Fibroblast of lung (primary cell): ENCODE measurements at regions not wholly inside any gene's neighbourhood (a gene's known extent, or its start where the extent isn't known, plus 50 kb on each side); places are given as distances from the start of the nearest gene placed in this dataset.
"Not testable (repeated sequence)": the region's sequence is repeated elsewhere in the genome, so short reads cannot be mapped to it uniquely, and the experiment has no call there.

Experiments used
- DNase-seq, 2 donors: peaks; one replicate each; pipeline versions ENCODE4 v3.0.0 to v3.0.0-alpha.2; 2010; ENCODE audit warnings: low read depth in 2 of 2
- H2AFZ ChIP-seq: 2 replicates; pipeline ENCODE4 v1.5.1; 2012; ENCODE audit warnings: low read length, control low read depth, inconsistent platforms
- H3K27ac ChIP-seq: 2 replicates; pipeline ENCODE4 v1.5.1; 2011; ENCODE audit warnings: low read length, control low read depth; ENCODE audit not compliant: insufficient read depth
- H3K27me3 ChIP-seq: 2 replicates; pipeline ENCODE4 v1.5.1; 2011; ENCODE audit warnings: mild to moderate bottlenecking, low read length; ENCODE audit not compliant: control insufficient read depth, insufficient read depth
- H3K36me3 ChIP-seq: 2 replicates; pipeline ENCODE4 v1.5.1; 2011; ENCODE audit warnings: low read length; ENCODE audit not compliant: control insufficient read depth, insufficient read depth
- H3K4me1 ChIP-seq: 2 replicates; pipeline ENCODE4 v1.5.1; 2011; ENCODE audit warnings: low read length; ENCODE audit not compliant: control insufficient read depth, insufficient read depth; ENCODE audit errors: extremely low read depth
- H3K4me2 ChIP-seq: 2 replicates; pipeline ENCODE4 v1.5.1; 2011; ENCODE audit warnings: low read length, control low read depth; ENCODE audit not compliant: insufficient read depth; ENCODE audit errors: extremely low read depth
- H3K4me3 ChIP-seq, 4 experiments: fragments of 200-600 bp in 1 of 4; sonication (generic) in 1 of 4; replicated peaks in 1 of 4; 2 replicates each; pipeline ENCODE4 v1.5.1; 2011 to 2016; ENCODE audit warnings: low read length in 4 of 4, low read depth in 3 of 4, mild to moderate bottlenecking in 3 of 4, control low read depth in 2 of 4, inconsistent platforms in 1 of 4, mixed read lengths in 1 of 4; ENCODE audit not compliant: insufficient read depth in 1 of 4; ENCODE audit errors: control extremely low read depth in 1 of 4
- H3K79me2 ChIP-seq: 2 replicates; pipeline ENCODE4 v1.5.1; 2012; ENCODE audit warnings: mild to moderate bottlenecking, low read length, inconsistent platforms; ENCODE audit not compliant: control insufficient read depth, insufficient read depth
- H3K9ac ChIP-seq: 2 replicates; pipeline ENCODE4 v1.5.1; 2011; ENCODE audit warnings: mild to moderate bottlenecking, low read length, control low read depth; ENCODE audit not compliant: insufficient read depth
- H3K9me3 ChIP-seq: 2 replicates; pipeline ENCODE4 v1.5.1; 2012; ENCODE audit warnings: low read depth, low read length; ENCODE audit not compliant: control insufficient read depth, insufficient read depth
- H4K20me1 ChIP-seq: 2 replicates; pipeline ENCODE4 v1.5.1; 2011; ENCODE audit warnings: low read length; ENCODE audit not compliant: control insufficient read depth, insufficient read depth; ENCODE audit errors: extremely low read depth
- CTCF ChIP-seq, 2 donors: IDR thresholded peaks in 1 of 2; conservative IDR thresholded peaks in 1 of 2; 1 replicate in 1 of 2; 2 replicates in 1 of 2; pipeline ENCODE4 v1.5.1; 2011 to 2012; ENCODE audit warnings: low read length in 2 of 2, control low read depth in 1 of 2, inconsistent platforms in 1 of 2, low read depth in 1 of 2, mild to moderate bottlenecking in 1 of 2
- EZH2 ChIP-seq: IDR thresholded peaks from 2 replicates; pipeline ENCODE4 v1.5.1; 2012; ENCODE audit warnings: low read length, control low read depth, mild to moderate bottlenecking; ENCODE audit errors: missing control alignments

DNA sequence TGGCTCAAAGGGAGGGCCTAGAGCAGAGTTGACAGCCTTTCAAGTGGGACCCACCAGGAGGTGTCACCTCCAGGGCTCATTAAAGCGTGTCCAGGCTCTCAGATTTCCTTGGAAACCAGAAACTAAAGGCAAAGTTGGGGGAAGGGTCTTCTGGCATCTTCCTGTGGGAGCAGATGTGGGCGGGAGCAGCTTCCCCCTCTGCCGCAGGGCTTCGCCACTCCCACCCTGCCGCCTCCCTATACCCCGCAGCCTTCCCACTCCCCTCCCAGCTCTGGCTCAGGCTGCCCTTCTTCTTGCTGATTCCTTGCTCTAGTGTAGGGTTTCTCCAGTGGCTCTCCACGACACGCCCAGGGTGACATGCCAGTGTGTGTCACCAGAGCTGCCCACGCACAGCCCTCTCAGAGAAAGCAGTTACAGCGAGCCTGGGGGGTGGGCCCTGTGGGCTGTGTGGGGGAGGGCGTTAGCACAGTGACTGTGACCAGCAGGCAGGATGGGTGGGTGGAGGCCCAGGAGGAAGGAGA lies 91.6 kb upstream of the LRPAP1 start:
- peak in 1 of 2 donors; percentile 11 for DNase-seq
- not testable (repeated sequence) for H3K27ac ChIP-seq, H3K27me3 ChIP-seq

GRCh38 chr4:3623106-3623505 lies 90.9 kb upstream of the LRPAP1 start:
- Histone ChIP-seq H3K4me3 (no peak overlapping the region), H3K79me2 (no peaks in the 10 kb centered on the region), H3K9ac (no peak overlapping the region), H3K9me3 (no peaks in the 10 kb centered on the region), H4K20me1 (no peaks in the 10 kb centered on the region), H2AFZ (no peak overlapping the region), H3K27me3 (no peaks in the 10 kb centered on the region), H3K4me2 (no peak overlapping the region), H3K4me1 (no peaks in the 10 kb centered on the region), H3K27ac (no peak overlapping the region), H3K36me3 (no peaks in the 10 kb centered on the region)
- TF ChIP-seq EZH2, result no peak
- no peak for TF ChIP-seq CTCF (conservative IDR thresholded peaks at IDR 0.05 in 1 of 2, IDR thresholded peaks at IDR 0.05 in 1 of 2; ENCODE audit: low read depth in 1 of 2, low read length in 2 of 2)
- DNase-seq, result no peak

More for the DNA sequence above, 91.6 kb upstream of the LRPAP1 start:
- not testable (repeated sequence) for H3K79me2 ChIP-seq, H3K9ac ChIP-seq, H3K36me3 ChIP-seq, H3K4me2 ChIP-seq, H4K20me1 ChIP-seq, H3K4me1 ChIP-seq, H3K4me3 ChIP-seq, H2AFZ ChIP-seq, H3K9me3 ChIP-seq

DNA sequence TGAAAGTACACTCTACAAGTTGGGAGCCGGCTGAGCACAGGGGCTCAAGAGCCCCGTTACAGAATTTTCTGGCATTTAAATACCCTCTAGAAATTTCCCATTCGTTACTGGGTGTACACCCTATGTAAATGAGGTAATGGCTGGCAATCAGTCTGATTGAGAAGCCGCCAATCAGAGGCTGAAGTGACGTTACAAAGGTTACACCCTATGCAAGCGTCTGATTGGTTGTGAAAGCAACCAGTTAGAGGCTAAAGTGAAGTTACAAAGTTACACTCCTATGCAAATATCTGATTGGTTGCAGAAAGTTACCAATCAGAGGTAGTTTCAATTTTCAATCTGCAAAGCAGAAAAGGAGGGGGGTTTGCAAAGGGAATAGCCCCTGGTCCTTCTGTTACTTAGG lies 88.1 kb upstream of the LRPAP1 start:
- not testable (repeated sequence) for H3K4me3 ChIP-seq, H3K9me3 ChIP-seq, H3K4me1 ChIP-seq, DNase-seq, H3K27ac ChIP-seq, H3K27me3 ChIP-seq, H3K9ac ChIP-seq, H3K79me2 ChIP-seq, H4K20me1 ChIP-seq, H3K36me3 ChIP-seq, H2AFZ ChIP-seq, H3K4me2 ChIP-seq

GRCh38 chr4:3619698-3620097 lies 87.5 kb upstream of the LRPAP1 start:
- H3K27me3 ChIP-seq, H3K4me1 ChIP-seq, H2AFZ ChIP-seq, H4K20me1 ChIP-seq, H3K9ac ChIP-seq, DNase-seq, H3K4me3 ChIP-seq, H3K27ac ChIP-seq, H3K36me3 ChIP-seq, H3K79me2 ChIP-seq, H3K9me3 ChIP-seq, H3K4me2 ChIP-seq: not testable (repeated sequence)

GRCh38 chr4:3618341-3618740 lies 86.1 kb upstream of the LRPAP1 start:
- H3K36me3 ChIP-seq, H3K27me3 ChIP-seq, H3K4me2 ChIP-seq, H3K4me3 ChIP-seq, DNase-seq, H3K79me2 ChIP-seq, H2AFZ ChIP-seq, H3K9ac ChIP-seq, H3K9me3 ChIP-seq, H3K27ac ChIP-seq, H4K20me1 ChIP-seq, H3K4me1 ChIP-seq: not testable (repeated sequence)
